Endothelial cell of umbilical vein (primary cell): ENCODE measurements at regions not wholly inside any gene's neighbourhood (a gene's known extent, or its start where the extent isn't known, plus 50 kb on each side); places are given as distances from the start of the nearest gene placed in this dataset.

Source experiments
- BruUV-seq: library from RNA; stranded (reverse); fragments of 400-500 nt; replicated peaks from 2 replicates; lab custom pipeline; 2021; lab: Mats Ljungman, UMichigan
- CTCF ChIA-PET: fragments of 300-600, 350-600 bp; sonication (Branson Sonifier 250); formaldehyde crosslinking; loops from one replicate; lab custom pipeline; 2021; ENCODE audit warnings: antibody characterized with exemption, inconsistent platforms; lab: Charles Lee
- POLR2A ChIA-PET: fragments of 300-600, 350-600 bp; sonication (Branson Sonifier 250); formaldehyde crosslinking; loops from one replicate; lab custom pipeline; 2021; ENCODE audit warnings: antibody characterized with exemption, inconsistent platforms; lab: Charles Lee
- DNase-seq: peaks from one replicate; pipeline ENCODE4 v3.0.0-alpha.2; 2011; ENCODE audit warnings: low read depth, low spot score
- FAIRE-seq: peaks from 2 replicates; lab custom pipeline; 2011; peaks lifted over from hg19 to GRCh38; lab: Jason Lieb, UNC
- H2AFZ ChIP-seq: 2 replicates; pipeline ENCODE4 v1.6.0; 2012; ENCODE audit warnings: low read depth, low read length, control low read depth, inconsistent platforms
- H3K27ac ChIP-seq: 2 replicates; pipeline ENCODE4 v1.5.1; 2011; ENCODE audit warnings: low read depth, mild to moderate bottlenecking, control low read depth, low read length, moderate library complexity; ENCODE audit not compliant: insufficient read depth
- H3K27me3 ChIP-seq, 2 experiments: 2 replicates each; pipeline versions ENCODE4 v1.6.0 to v1.6.1; 2011; ENCODE audit warnings: low read length in 2 of 2, mixed read lengths in 1 of 2; ENCODE audit not compliant: control insufficient read depth in 2 of 2, insufficient read depth in 2 of 2
- H3K36me3 ChIP-seq, 2 experiments: 2 replicates in 1 of 2; 3 replicates in 1 of 2; pipeline ENCODE4 v1.5.1; 2011; ENCODE audit warnings: low read length in 2 of 2, mild to moderate bottlenecking in 1 of 2, moderate library complexity in 1 of 2; ENCODE audit not compliant: control insufficient read depth in 2 of 2, insufficient read depth in 2 of 2; ENCODE audit errors: extremely low read depth in 1 of 2
- H3K4me1 ChIP-seq: 3 replicates; pipeline ENCODE4 v1.5.1; 2011; ENCODE audit warnings: mild to moderate bottlenecking, low read length; ENCODE audit not compliant: control insufficient read depth, insufficient read depth; ENCODE audit errors: extremely low read depth
- H3K4me2 ChIP-seq: 2 replicates; pipeline ENCODE4 v1.6.1; 2011; ENCODE audit warnings: low read length, control low read depth, mixed read lengths; ENCODE audit not compliant: insufficient read depth
- H3K4me3 ChIP-seq, 3 experiments: fragments of 200-600 bp in 1 of 3; sonication (generic), shearing (Covaris generic) in 1 of 3; replicated peaks in 1 of 3; 2 replicates each; pipeline ENCODE4 v1.5.1; 2011 to 2016; ENCODE audit warnings: control low read depth in 3 of 3, low read length in 3 of 3, mild to moderate bottlenecking in 2 of 3, inconsistent platforms in 1 of 3, low read depth in 1 of 3, moderate library complexity in 1 of 3; ENCODE audit not compliant: insufficient read depth in 1 of 3
- H3K79me2 ChIP-seq: 2 replicates; pipeline ENCODE4 v1.6.0; 2012; ENCODE audit warnings: low read length, inconsistent platforms; ENCODE audit not compliant: control insufficient read depth, insufficient read depth
- H3K9ac ChIP-seq: replicated peaks from 2 replicates; pipeline ENCODE3; 2011; ENCODE audit warnings: low read length, control low read depth; ENCODE audit not compliant: insufficient read depth; ENCODE audit errors: extremely low read depth
- H3K9me1 ChIP-seq: replicated peaks from 3 replicates; pipeline ENCODE4 v1.6.0; 2011; ENCODE audit warnings: mild to moderate bottlenecking, low read length; ENCODE audit not compliant: control insufficient read depth, insufficient read depth; ENCODE audit errors: extremely low read depth
- H3K9me3 ChIP-seq: replicated peaks from 2 replicates; pipeline ENCODE4 v1.5.1; 2012; ENCODE audit warnings: low read length, inconsistent platforms; ENCODE audit not compliant: control insufficient read depth, insufficient read depth
- H4K20me1 ChIP-seq: replicated peaks from 2 replicates; pipeline ENCODE3; 2011; ENCODE audit warnings: mild to moderate bottlenecking, low read length; ENCODE audit not compliant: control insufficient read depth, insufficient read depth; ENCODE audit errors: extremely low read depth
- EZH2 ChIP-seq: IDR thresholded peaks from 2 replicates; pipeline ENCODE4 v1.6.1; 2012; ENCODE audit warnings: borderline replicate concordance, low read depth, mild to moderate bottlenecking, moderate library complexity, low read length, inconsistent platforms; ENCODE audit not compliant: severe bottlenecking
- FOS ChIP-seq: IDR thresholded peaks from 2 replicates; pipeline ENCODE4 v1.6.1; 2011; ENCODE audit warnings: mild to moderate bottlenecking, low read length, moderate library complexity, borderline replicate concordance; ENCODE audit not compliant: insufficient read depth
- GATA2 ChIP-seq: IDR thresholded peaks from 2 replicates; pipeline ENCODE4 v1.7.0; 2011; ENCODE audit warnings: low read depth, mild to moderate bottlenecking, moderate library complexity, mixed read lengths, low read length; ENCODE audit not compliant: insufficient read length, insufficient read depth
- JUN ChIP-seq: IDR thresholded peaks from 2 replicates; pipeline ENCODE4 v1.6.1; 2011; ENCODE audit warnings: borderline replicate concordance, low read depth; ENCODE audit not compliant: insufficient read length, insufficient read depth
- MYC ChIP-seq: IDR thresholded peaks from one replicate; pipeline ENCODE4 v1.6.1; 2011; ENCODE audit warnings: mild to moderate bottlenecking, low read depth, low read length
- POLR2A ChIP-seq: IDR thresholded peaks from 2 replicates; pipeline ENCODE4 v1.6.1; 2012; ENCODE audit warnings: low read depth, mild to moderate bottlenecking, control low read depth, low read length
- POLR2AphosphoS5 ChIP-seq: IDR thresholded peaks from 2 replicates; pipeline ENCODE4 v1.6.1; 2012; ENCODE audit warnings: low read depth, mild to moderate bottlenecking, control low read depth, low read length, moderate library complexity; ENCODE audit not compliant: insufficient read depth
- dilution Hi-C: fragments of 300-500 bp; cut with MboI; formaldehyde crosslinking; loops from one replicate; pipeline ENCODE4 v1.15.0; 2019; ENCODE audit warnings: low sequenced_read_pairs; ENCODE audit not compliant: extremely low pct_ligation_motif_present
- intact Hi-C: fragments of 100-400 bp; cut with micrococcal nuclease; formaldehyde crosslinking; loops from one replicate; pipeline ENCODE4 v1.10.0; 2022
- TF ChIP-seq, protein P1 (sequence below): IDR thresholded peaks from 2 replicates; pipeline ENCODE4 v1.6.1; 2011; ENCODE audit not compliant: insufficient read depth, insufficient read length
- TF ChIP-seq, protein P2 (sequence below), 2 donors: IDR thresholded peaks; 1 replicate in 1 of 2; 2 replicates in 1 of 2; pipeline ENCODE4 v1.5.1; 2011; ENCODE audit warnings: low read length in 2 of 2, mild to moderate bottlenecking in 2 of 2, moderate library complexity in 2 of 2, control low read depth in 1 of 2, inconsistent platforms in 1 of 2, low read depth in 1 of 2; ENCODE audit not compliant: insufficient read depth in 1 of 2; ENCODE audit errors: extremely low read depth in 1 of 2

DNA sequence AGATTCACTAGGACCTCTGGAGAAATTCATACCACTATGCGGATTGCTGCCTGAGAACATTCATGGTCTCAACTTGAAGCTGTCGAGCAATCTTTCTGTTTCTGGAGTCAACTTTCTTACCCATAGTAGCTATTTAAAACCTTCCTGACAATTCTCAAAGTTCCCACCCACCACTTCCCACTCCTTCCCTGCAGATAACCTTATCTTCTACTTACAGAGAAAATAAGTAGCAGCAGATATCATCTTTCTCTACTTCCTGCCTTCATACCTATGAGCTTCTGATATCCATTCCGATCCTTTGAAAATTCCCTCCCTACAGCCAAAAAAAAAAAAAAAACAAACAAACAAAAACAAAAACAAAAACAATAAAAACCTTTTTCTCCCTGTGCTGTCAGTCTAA lies 81.2 kb upstream of the CYRIA start:
- CTCF ChIA-PET = interaction anchor here (0.7 kb wide), 1 partner anchor 8 kb away, joined by 3 read pairs; no protein-coding TSS in a partner anchor

DNA sequence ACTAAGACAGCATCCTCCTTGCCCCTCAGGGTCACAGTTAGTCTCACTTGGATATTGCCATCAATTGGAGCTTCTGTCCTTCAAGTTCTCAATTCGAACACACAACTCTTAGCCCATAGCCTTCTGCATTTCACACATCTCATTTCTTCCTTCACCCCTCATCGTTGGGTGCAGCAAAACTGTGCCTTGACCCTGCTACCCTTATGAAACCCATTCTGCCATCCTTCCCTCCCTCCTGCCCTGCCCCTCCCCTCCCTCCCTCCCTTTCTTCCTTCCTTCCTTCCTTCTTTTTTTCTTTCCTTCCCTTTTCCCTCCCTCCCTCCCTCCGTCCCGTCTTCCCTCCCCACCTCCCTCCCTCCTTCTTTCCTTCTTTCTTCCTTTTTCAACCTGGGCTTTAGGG lies 80.7 kb upstream of the CYRIA start:
- no peak for DNase-seq
- POLR2A ChIA-PET = interaction anchor here (0.6 kb wide), 1 partner anchor 124 kb away, joined by 3 read pairs; no protein-coding TSS in a partner anchor
- H2AFZ ChIP-seq = no peak overlapping the region
- no peak for TF ChIP-seq MYC
- no peak for TF ChIP-seq EZH2
- TF ChIP-seq, protein P1, sequence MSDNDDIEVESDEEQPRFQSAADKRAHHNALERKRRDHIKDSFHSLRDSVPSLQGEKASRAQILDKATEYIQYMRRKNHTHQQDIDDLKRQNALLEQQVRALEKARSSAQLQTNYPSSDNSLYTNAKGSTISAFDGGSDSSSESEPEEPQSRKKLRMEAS = no peak
- no peak for TF ChIP-seq POLR2AphosphoS5
- no peak for TF ChIP-seq GATA2
- TF ChIP-seq JUN = no peak
- no peak for TF ChIP-seq FOS
- TF ChIP-seq POLR2A = no peak
- TF ChIP-seq, protein P2, sequence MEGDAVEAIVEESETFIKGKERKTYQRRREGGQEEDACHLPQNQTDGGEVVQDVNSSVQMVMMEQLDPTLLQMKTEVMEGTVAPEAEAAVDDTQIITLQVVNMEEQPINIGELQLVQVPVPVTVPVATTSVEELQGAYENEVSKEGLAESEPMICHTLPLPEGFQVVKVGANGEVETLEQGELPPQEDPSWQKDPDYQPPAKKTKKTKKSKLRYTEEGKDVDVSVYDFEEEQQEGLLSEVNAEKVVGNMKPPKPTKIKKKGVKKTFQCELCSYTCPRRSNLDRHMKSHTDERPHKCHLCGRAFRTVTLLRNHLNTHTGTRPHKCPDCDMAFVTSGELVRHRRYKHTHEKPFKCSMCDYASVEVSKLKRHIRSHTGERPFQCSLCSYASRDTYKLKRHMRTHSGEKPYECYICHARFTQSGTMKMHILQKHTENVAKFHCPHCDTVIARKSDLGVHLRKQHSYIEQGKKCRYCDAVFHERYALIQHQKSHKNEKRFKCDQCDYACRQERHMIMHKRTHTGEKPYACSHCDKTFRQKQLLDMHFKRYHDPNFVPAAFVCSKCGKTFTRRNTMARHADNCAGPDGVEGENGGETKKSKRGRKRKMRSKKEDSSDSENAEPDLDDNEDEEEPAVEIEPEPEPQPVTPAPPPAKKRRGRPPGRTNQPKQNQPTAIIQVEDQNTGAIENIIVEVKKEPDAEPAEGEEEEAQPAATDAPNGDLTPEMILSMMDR (IDR thresholded peaks at IDR 0.05; ENCODE audit: extremely low read depth in 1 of 2, insufficient read depth in 1 of 2, low read depth in 1 of 2, low read length in 2 of 2) = no peak
- H3K9me1 ChIP-seq = no peaks in the 10 kb centered on the region
- no peak for FAIRE-seq
- no peak overlapping the region for H3K4me2 ChIP-seq
- no peaks in the 10 kb centered on the region for H3K9me3 ChIP-seq
- dilution Hi-C loops (no loop called here), intact Hi-C loops (no loop called here)
- no peaks in the 10 kb centered on the region for H4K20me1 ChIP-seq
- no peak overlapping the region for H3K9ac ChIP-seq
- no peaks in the 10 kb centered on the region for H3K36me3 ChIP-seq
- BruUV-seq = no TSS peak
- H3K4me3 ChIP-seq = no peak overlapping the region
- no peaks in the 10 kb centered on the region for H3K79me2 ChIP-seq
- CTCF ChIA-PET = interaction anchor here (0.7 kb wide), 1 partner anchor 7 kb away, joined by 3 read pairs; no protein-coding TSS in a partner anchor
- no peak overlapping the region for H3K27ac ChIP-seq
- H3K4me1 ChIP-seq = no peaks in the 10 kb centered on the region
- H3K27me3 ChIP-seq = no peaks in the 10 kb centered on the region

More for the DNA sequence above, 81.2 kb upstream of the CYRIA start:
- Histone ChIP-seq H3K4me2 (no peak overlapping the region), H3K4me1 (no peaks in the 10 kb centered on the region), H3K27ac (no peak overlapping the region), H3K9me1 (no peaks in the 10 kb centered on the region), H4K20me1 (no peaks in the 10 kb centered on the region), H3K27me3 (no peaks in the 10 kb centered on the region), H3K9me3 (no peaks in the 10 kb centered on the region), H3K36me3 (no peaks in the 10 kb centered on the region), H3K79me2 (no peaks in the 10 kb centered on the region), H3K4me3 (no peak overlapping the region), H2AFZ (no peak overlapping the region), H3K9ac (no peak overlapping the region)
- TF ChIP-seq POLR2AphosphoS5 = no peak
- dilution Hi-C loops (no loop called here), intact Hi-C loops (no loop called here)
- FAIRE-seq (no peak), DNase-seq (no peak)
- no TSS peak for BruUV-seq
- POLR2A ChIA-PET = interaction anchor here (0.6 kb wide), 1 partner anchor 124 kb away, joined by 3 read pairs; no protein-coding TSS in a partner anchor
